GM19239 (cell line): ENCODE measurements at regions not wholly inside any gene's neighbourhood (a gene's known extent, or its start where the extent isn't known, plus 50 kb on each side); places are given as distances from the start of the nearest gene placed in this dataset.

ENCODE experiments used
- DNase-seq: peaks from one replicate; pipeline ENCODE4 v3.0.0; 2011; ENCODE audit warnings: low spot score; ENCODE audit not compliant: insufficient read length
- FAIRE-seq: peaks from 2 replicates; lab custom pipeline; 2011; peaks lifted over from hg19 to GRCh38; lab: Jason Lieb, UNC

- FAIRE-seq (no peak), DNase-seq (no peak)
Measured at GRCh38 chr2:236403125-236403524, 138.9 kb upstream of the ASB18 start.

GRCh38 chr2:236403811-236404210, 139.6 kb upstream of the ASB18 start:
- FAIRE-seq (no peak), DNase-seq (no peak)

GRCh38 chr2:236404346-236404745, 140.1 kb upstream of the ASB18 start:
- FAIRE-seq (no peak), DNase-seq (no peak)

- no peak for DNase-seq
- FAIRE-seq, result no peak
Measured at GRCh38 chr2:236405357-236405756, 141.2 kb upstream of the ASB18 start.

- FAIRE-seq (no peak), DNase-seq (no peak)
Measured at GRCh38 chr2:236408090-236408489, 143.9 kb upstream of the ASB18 start.

GRCh38 chr2:236408786-236409185, 144.6 kb upstream of the ASB18 start:
- FAIRE-seq (no peak), DNase-seq (no peak)

GRCh38 chr2:236415684-236416444, 151.7 kb upstream of the ASB18 start:
- no peak for DNase-seq
- FAIRE-seq, result no peak

- no peak for FAIRE-seq
- DNase-seq, result no peak
Measured at GRCh38 chr2:236417150-236417549, 152.5 kb upstream of the ACKR3 start.

- DNase-seq (no peak), FAIRE-seq (no peak)
Measured at GRCh38 chr2:236430584-236430983, 139.0 kb upstream of the ACKR3 start.

- no peak for FAIRE-seq
- no peak for DNase-seq
Measured at GRCh38 chr2:236434593-236434992, 135.0 kb upstream of the ACKR3 start.

- FAIRE-seq (no peak), DNase-seq (no peak)
Measured at GRCh38 chr2:236440110-236440881, 129.3 kb upstream of the ACKR3 start.

- FAIRE-seq (no peak), DNase-seq (no peak)
Measured at GRCh38 chr2:236444187-236444586, 125.4 kb upstream of the ACKR3 start.

- FAIRE-seq, result no peak
- DNase-seq, result no peak
Measured at GRCh38 chr2:236445678-236446077, 123.9 kb upstream of the ACKR3 start.

GRCh38 chr2:236446521-236446920, 123.1 kb upstream of the ACKR3 start:
- no peak for DNase-seq
- no peak for FAIRE-seq

GRCh38 chr2:236449167-236449761, 120.4 kb upstream of the ACKR3 start:
- no peak for FAIRE-seq
- DNase-seq, result no peak

- FAIRE-seq (no peak), DNase-seq (no peak)
Measured at GRCh38 chr2:236452238-236452637, 117.4 kb upstream of the ACKR3 start.

GRCh38 chr2:236454076-236454475, 115.5 kb upstream of the ACKR3 start:
- FAIRE-seq (no peak), DNase-seq (no peak)

- FAIRE-seq (no peak), DNase-seq (no peak)
Measured at GRCh38 chr2:236459393-236459792, 110.2 kb upstream of the ACKR3 start.

GRCh38 chr2:236464140-236464539, 105.5 kb upstream of the ACKR3 start:
- no peak for FAIRE-seq
- no peak for DNase-seq

GRCh38 chr2:236472720-236473495, 96.7 kb upstream of the ACKR3 start:
- FAIRE-seq (no peak), DNase-seq (no peak)

GRCh38 chr2:236473691-236474090, 95.9 kb upstream of the ACKR3 start:
- no peak for FAIRE-seq

More at GRCh38 chr2:236473691-236474090, 95.9 kb upstream of the ACKR3 start:
- DNase-seq, result no peak
